HG02588 (cell line): ENCODE measurements at regions not wholly inside any gene's neighbourhood (a gene's known extent, or its start where the extent isn't known, plus 50 kb on each side); places are given as distances from the start of the nearest gene placed in this dataset.

Source experiments
- ATAC-seq: cut with Tn5 transposase; IDR thresholded peaks from one replicate; pipeline ENCODE4 v1.9.1; 2021; ENCODE audit warnings: mild to moderate bottlenecking, moderate library complexity; ENCODE audit not compliant: unreplicated experiment

DNA sequence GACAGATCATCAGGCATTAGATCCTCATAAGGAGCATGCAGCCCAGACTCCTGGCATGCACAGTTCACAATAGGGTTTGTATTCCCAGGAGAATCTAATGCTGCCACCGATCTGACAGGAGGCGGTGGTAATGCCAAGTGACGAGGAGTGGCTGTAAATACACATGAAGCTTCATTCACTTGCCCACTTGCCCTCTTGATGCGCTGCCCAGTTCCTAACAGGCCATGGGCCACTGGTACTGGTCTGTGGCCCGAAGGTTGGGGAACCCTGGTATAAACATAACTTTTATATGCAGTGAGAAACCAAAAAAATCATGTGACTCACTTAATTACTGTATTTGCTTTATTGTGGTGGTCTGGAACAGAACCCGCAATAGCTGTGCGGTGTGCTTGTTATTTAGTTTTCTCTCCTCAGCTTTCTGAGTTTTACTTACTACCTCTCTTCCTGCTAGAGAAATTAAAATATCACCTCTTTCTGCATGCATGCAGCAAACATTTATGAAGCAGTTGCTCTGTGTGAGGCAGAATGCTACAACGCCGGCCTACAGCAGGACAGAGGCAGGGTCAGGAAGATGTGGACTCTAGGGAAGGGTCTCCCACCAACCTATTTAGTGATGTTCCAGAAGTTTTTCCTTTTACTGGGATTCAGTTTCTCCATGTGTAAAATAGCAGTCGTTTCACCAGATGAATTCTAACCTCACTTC, 151.3 kb downstream of the MAF start:
- ATAC-seq, result no peak

DNA sequence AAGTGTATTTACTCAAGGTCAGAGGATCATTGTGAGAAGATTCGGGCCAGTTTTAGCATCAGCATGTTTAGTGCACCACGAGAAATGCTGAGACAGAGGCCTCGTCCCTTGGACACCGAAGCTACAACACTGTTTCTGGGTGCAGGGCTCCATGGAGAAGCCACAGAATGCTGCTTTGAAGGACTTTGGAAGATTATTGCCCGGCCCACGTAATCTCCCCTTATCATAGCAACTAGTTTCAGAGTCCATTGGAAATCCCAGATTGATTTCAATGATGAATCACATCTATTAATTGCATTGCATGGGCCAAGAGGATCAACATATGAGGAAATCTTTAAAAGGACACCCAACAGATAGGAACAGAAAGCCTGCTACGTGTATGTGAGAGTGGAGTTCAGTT, 156.0 kb downstream of the MAF start:
- no peak for ATAC-seq

DNA sequence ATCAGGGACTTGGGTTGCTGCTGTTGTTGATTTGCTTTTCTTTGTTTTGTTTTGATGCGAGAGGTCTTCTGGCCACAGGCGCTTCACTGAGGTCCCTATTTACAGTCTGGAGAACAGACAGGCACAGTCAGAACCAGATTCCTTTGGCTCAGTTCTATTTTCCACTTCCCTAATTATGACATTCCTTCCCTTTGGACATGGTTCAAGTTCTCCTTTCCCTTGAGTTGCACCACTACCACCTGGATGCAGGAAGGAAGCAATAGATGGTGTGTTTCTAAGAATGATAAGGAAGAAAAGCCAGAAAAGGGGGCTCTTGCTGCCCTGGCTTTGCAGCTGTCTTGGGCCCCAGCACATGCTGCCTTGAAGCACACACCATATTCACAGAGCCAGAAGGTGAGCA, 160.6 kb downstream of the MAF start:
- no peak for ATAC-seq

DNA sequence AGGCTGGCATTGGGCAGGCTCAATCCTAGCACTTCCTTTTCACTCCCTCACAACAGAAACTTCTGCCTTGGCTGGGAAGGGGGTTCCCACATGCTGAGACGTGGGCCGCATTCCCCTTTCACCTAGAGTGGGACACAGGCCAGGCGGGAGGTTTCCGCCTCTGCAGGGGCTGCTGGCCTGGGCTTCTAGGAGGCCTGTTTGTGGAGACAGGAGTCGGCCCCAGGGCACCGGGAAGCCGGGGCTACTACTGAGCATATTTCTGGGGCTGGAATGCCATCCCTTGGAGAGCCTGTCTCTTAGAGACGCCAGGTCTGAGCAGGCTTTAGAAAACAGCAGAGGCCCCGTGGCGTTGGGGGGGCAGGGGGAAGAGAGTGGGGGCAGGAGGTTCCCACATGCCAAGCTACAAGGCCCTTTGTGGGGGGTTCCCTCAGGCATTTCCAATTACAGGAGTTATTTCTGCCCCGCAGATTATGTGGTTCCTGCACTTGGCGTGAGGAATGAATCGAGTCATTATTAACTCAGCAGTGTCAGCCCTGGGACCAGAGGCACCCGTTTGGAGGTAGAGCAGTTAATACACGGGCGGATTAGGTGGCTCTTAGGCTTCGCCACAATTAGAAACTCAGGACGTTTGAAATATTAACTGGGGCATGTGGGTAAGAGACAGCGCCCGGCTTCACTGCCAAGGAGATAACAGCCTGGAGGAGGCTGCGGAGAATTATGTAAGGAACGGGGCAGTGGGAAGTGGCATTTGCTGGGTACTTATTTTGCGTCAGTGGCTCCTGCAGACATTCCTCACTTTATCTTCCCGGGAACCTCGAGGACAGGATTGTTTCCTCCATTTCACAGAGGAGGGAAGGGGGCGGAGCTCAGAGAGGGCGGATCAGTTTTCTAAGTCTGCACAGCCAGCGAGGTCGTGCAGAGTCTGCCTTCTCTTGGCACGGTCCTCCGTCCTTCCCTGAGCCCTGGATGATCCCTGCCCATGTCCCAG, 162.5 kb downstream of the MAF start:
- no peak for ATAC-seq

DNA sequence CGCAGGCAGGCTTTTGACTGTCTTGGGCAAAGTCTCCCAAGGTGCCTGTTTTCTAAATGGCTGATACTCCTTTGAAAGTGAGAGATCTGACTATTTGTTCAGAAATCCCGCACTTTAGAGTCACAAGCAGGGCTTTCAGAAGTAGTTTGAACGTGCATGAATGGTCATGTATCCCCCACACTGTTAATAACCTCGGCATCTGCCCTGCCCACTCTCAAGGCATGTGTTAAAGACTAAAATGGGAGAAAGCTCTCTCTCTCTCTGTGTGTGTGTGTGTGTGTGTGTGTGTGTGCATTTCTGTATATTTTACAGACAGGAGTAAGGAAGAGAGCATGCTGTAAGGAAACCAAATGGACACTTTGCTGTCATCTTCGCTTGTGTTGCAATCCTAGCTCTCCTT, 163.7 kb downstream of the MAF start:
- ATAC-seq, result no peak

DNA sequence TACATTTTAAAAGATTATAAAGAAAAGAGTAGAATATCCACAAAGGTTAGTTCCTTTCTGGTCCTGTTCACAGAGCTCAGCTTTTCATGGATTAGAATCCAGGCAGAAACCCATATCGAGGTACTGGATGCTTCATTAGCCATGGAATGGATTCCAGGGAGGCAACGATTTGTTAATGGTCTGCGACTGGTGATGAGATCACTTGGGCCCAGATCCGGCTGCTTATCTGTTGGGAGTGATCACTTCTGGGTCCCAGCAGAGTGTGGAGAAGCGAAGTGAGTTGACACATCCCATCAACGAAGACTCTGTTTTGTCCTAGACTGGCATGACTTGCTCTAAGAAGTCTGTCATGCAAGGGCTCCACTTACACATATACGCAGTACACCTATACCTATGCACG, 165.8 kb downstream of the MAF start:
- no peak for ATAC-seq

DNA sequence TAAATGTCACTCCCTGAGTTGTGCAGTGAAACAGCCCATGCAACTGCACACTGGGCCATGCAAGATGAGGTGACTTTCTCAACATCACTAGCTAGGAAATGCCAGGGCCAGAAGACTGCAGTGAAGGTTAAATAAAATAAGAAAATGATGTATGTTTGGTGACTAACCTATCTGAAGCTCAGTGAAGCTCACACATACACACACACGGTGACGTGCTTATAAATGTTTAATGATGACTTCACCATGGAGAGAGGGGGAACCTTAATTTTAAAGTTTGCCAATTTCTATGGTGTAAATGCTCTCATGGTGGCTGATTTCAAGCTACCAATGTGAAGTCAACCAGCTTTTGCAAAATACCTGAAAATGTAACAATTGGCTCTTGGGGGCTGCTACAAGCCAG, 166.4 kb downstream of the MAF start:
- ATAC-seq, result no peak

DNA sequence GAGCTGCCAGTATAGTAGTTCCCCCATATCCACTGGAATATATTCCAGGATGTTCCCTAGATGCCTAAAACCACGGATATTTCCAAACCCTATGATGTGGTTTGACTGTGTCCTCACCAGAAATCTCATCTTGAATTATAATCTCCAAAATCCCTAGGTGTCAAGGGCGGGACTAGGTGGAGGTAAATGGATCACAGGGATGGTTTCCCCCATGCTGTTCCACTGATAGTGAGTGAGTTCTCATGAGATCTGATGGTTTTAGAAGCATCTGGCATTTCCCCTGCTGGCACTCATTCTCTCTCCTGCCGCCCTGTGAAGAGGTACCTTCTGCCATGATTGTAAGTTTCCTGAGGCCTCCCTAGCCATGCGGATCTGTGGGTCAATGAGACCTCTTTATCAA, 168.6 kb downstream of the MAF start:
- ATAC-seq, result no peak

DNA sequence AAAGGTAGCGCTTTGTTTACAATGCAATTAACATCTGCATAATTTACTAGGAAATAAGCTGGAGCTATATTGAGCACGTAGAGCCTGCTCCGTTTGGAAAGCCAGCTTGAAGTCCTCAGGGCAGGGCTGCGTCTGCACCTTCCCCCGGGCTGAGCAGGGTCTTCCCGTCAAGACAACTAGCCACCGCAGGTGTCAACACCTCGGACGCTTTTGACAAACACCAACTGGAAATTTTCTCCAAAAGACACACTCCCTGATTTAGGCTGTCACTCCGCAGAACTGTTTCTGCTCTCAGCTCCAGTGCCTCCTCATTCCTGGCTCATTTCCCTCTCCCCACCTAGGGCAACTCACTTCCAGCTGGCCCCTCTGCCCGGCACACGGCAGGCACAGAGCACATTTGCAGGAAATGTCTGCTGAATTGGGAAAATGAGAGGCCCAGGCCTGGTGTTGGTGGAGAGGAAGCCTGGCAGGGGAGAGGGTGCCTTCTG, 170.3 kb downstream of the MAF start:
- no peak for ATAC-seq

DNA sequence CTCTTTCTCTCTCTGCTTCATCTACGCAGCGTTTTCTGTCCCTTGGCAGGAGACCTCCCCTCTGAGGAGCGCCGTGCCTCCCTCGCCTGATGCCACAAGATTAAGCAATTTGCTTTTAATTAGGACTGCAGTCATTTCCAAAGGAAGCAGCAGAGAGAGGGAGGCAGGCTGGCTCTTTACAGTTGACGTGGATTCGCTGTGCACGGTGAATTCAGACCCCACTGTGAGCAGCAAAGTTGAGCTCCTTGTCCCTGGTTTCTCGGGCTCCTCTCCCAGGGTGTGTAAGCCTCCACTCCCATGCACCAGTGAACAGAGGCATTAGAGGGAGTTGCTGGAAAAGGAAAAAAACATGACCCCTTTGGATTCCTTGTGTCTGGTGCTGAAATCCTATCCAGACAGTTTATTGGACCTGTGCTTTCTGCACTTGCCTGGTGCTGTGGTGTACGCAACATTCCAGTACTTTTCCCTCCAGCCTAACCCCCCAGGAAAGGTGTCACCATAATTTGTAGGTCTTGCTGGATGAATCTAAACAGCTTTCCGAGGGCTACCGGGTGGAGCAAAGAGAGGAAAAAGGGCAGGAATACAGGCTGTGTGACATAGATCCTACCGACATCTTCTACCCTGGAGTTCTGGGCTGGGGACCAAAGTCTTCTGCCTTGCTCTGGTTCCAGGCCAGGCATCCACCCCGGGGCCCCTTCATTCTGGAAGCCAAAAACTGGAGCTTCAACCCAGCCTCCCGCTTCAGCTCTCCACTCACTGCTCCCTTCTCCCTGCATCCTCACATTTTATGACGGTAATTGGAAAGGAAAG, 171.0 kb downstream of the MAF start:
- no peak for ATAC-seq

DNA sequence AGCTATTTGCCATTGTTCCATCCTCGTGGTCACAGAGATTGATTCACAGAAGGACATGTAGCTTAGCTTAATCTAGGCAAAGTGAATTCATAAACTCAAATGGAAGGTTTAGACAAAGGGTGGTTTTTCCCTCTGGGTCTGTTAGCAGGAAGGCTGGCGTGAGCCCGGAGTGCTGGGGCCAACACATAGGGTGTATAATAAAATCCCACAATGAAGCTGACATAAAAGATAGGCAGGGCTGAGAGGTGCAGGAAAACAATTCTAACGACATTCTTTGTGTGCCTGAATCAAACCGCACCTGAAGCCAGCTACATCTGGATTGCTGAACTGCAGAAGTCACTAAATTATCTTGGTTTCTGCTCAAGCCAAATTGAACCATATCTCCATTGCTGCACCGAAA, 173.9 kb downstream of the MAF start:
- no peak for ATAC-seq

DNA sequence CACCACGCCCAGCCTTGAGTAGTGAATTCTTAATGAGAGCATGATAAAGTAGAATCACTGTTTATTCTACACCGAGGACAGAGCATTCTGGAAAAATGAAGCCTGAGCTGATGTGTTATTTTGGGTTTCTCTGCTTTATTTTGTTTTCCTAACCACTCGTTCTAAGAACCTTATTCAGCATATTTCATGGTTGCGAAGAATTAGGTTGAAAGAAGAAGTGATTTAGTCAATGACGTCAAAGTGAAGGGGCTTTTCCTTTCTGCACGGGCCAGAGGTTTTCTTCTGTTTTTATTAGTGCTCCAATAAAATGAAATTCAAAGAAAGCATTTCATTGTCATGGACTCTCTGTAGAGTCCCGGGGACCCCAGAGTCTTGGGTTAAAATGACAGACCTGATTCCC, 178.5 kb downstream of the MAF start:
- no peak for ATAC-seq

DNA sequence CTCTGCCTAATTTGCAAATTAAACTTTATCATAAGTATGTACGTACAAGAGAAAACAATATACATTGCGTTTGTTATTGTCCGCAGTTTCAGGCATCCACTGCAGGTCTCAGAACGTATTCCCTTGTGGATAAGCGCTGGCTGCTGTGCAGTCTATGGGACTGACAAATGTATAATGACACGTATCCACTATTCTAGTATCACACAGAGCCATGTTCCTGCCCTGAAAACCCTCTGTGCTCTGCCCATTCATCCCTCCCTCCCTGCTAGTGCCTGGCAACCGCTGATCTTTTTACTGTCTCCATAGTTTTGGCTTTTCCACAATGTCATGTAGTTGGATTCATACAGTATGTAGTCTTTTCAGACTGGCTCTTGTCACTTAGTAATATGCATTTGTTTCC, 179.4 kb downstream of the MAF start:
- ATAC-seq, result no peak

DNA sequence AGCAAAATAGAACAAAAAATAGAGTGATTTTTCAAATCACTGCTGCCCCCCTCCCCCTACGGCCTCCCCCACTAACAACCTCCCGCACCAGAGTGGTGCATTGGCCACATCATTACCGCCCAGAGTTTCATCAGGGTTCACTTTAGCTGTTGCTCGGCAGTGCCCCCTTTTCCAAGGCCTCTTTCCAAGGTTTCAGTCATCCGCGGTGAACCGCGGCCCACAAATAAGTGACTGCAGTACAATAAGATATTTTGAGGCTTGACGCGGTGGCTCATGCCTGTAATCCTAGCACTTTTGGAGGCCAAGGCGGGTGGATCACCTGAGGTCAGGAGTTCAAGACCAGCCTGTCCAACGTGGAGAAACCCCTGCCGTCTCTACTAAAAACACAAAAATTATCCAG, 180.0 kb downstream of the MAF start:
- no peak for ATAC-seq

DNA sequence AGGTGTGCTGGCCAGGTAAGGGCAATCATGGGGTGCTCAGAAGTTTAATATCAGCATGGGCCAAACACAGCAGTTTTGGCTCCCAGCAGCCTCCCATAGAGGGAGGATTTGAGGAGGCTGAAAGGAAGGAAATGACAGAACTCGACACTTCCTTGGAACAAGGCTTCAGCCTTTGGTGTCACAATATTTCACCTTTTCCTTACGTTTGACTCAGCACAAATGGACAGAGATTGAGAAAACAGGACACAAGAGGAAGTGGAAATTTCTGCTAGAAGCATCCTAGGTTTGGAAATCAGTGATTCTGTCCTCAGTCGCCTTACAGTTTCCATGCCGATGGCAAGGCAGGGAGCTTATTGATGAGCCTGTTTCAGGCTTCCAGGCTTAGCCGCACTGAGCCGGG, 181.4 kb downstream of the MAF start:
- no peak for ATAC-seq

DNA sequence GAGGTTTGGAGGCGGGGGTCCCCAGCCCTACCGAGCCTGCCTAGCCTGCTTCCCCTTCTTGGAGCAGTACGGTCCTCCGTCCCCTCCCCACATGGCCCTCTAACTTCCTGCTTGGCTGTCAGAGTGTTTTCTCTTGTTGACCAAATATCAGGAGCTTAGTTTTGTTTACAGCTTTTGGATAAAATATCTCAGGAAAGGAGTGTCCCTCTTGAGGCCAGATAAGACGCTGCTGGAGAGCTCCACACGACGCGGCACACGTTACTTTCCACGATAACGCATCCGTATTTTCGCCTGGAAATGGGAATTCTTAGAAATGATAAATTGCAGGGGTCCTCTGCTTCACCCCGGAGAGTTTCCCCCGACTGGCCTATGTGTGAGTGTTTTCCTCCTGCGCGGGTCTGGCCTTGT, 182.9 kb downstream of the MAF start:
- ATAC-seq, result no peak

DNA sequence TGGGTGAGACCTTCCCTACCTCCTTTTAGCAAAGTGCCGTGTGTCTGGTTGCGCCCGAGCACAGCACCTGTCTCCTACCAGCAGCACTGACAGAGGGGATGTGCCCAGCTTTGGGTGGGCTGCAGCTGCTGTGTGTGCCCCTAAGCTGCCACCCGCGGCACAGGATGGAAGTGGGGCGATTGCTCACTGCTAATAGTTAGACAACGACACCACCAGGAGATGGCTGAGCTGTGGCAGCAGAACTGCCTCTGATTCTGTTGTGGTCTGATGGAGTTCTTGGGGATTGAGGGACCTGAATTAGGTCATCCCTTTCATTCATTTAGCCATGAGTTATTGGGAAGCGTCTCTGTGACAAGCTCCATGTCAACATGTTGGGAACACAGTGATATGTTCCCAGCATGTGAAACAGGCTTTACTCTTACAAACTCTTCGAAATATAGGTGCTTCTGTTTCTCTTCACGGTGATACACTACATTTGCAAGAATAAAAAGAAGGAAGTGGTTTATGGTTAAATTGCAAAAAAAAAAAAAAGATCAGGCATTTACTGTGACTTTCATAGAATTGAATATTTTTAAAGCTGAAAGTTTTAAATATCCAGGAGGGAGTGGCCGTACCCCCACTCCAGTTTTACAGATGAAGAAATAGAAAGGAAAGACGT, 184.4 kb downstream of the MAF start:
- no peak for ATAC-seq

DNA sequence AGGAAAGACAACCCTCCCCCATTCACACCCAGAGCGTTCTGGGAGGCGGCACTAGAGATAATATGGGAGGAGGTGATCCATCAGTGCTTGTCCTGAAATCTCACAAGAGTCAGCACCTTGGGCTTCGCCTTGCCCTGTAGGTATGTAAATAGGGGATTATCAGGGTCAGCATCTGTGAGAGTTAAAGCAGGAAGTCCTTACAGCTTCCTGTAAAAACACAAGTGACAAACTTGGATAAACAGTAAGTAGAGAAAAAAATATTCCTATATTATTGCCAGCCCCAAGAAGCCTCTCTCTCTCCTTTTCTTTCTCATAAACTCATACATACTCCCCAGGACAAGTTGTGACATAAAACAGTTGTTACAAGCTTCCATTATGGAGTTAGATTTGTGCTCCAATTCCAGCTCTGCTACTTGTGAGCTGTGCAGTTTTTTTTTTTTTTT, 187.7 kb downstream of the MAF start:
- no peak for ATAC-seq

DNA sequence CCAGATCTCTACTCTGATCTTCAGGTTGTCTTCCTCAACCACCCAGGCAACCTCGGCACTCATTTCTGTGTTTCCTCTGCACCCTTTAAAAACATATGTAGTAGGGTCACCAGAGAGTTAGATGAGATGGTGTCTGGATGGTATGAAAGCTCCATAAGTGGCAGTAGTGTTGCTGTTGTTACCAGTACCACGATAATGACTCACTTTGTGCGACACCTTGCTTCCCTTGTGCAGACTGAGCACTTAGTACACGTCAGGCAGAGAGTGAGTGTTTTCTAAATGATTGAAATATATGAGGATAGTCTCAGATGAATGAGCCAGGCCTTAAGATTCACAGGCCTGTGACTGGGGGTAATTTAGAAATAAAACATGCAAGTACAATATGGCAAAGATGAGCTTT, 188.7 kb downstream of the MAF start:
- no peak for ATAC-seq

DNA sequence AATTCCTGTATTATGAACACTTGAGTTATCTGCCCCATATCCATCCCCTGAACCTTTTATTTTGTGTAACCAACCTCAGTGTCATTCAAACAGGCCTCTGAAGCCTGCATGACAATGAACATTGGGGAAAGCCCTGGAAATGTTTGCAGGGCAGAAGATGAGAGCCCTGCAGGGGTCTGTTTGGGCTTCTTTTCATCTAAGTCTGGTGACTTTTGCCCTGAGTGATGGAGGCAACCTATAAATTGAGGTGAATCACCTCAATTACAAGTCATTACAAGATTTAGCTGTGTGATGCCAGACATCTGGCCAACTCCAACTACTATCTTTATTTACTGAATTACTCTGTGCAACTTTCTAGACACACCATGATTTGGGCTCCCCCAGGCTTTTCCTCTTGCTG, 189.2 kb downstream of the MAF start:
- ATAC-seq, result no peak

DNA sequence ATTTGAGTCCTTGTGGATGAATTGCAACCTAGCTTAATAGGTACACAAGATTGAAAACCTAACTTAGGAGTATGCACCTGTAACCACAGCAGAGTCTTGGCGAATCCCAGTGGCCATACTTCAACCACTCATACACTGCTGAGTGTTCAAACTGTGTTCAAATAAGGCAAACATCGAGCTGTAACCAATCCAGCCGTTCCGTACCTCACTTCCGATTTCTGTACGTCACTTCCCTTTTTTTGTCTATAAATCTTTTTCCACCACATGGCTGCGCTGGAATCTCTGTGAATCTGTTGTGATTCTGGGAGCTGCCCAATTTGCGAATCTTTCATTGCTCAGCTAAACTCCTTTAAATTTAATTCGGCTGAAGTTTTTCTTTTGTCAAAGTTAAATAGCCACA, 190.6 kb downstream of the MAF start:
- ATAC-seq, result no peak
